ENCODE measurements at regions not wholly inside any gene's neighbourhood (a gene's known extent, or its start where the extent isn't known, plus 50 kb on each side); places are given as distances from the start of the nearest gene placed in this dataset.
A peak's percentile ranks its signal among the peaks of the same experiment; 100 is the strongest.
"Not testable (repeated sequence)": the region's sequence is repeated elsewhere in the genome, so short reads cannot be mapped to it uniquely, and the experiment has no call there.

DNA sequence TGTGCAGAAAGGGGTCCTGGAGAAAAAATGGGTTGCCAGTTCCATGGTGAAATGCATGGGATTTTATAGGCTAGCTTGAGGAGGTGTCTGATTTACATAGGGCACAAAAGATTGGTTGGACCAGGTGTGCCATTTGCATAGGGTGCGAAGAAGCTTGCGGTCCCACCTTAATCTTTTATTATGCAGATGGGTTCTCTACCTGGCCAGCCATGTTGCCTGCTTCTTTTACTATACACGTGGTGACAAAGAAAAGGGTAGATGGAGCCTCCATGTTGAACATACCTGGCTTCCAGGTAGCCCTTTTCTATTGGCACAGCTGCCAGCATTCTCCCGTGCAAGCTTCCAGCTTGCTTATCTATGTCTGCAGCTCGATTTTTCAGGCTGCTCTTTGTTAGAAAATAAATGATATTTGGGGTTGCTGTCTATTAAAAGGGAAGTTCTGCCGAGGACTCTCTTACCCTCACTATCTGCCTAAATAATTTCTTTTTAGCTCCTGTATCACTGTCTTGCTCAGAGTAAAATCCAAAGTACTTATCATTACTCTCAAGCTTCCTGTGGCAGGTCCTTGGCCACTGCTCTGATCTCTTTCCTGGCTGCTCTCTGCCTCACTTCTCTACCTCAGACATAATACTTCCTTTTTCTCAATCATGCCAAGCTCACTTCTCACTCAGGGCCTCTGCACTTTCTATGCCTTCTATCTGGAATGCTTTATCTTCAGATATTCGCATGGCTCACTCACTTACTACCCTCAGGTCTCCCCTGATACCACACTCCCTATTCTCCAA is 216.0 kb upstream of the DAAM1 start:
- FAIRE-seq (no peak), DNase-seq (ENCODE audit: insufficient read length, low spot score) (no peak)

DNA sequence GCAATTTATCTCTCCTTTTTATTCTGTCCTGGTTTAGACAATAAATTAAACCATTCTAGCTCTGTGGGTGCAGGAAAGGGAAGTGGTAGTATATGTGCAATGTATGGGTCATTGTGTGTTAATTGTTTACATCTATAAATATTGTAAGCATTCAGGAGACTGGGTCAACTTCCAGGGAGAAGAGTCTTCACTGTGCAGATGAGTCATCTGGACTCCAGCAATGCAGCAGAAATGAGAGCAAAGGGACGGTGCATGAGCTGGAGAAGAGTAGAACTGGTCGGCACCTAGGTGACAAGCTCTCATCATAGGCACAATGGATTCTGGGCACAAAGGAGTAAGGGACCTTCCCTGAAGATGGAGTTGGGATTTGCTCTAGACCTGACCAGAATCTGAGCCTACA is 211.1 kb upstream of the DAAM1 start:
- FAIRE-seq (no peak), DNase-seq (ENCODE audit: insufficient read length, low spot score) (no peak)

DNA sequence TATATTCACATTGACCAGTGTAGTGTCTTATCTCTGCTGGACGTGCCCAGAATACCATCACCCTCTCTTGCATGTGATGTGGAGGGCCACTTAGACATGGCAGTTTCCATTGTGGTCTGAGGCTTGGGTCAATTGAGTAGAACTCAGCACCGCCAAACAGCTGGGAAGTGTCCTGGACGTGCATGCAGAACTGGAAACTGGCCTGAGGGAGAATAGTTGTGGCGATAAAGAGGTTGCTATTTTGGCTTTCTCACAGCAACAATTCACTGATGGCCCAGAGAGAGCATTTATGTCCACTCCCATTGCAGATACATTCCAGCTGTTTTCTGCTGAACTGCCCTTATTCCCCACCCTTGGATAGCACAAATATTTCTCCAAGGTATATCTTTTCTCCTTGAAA is 210.1 kb upstream of the DAAM1 start:
- no peak for FAIRE-seq
- no peak for DNase-seq (ENCODE audit: insufficient read length, low spot score)

DNA sequence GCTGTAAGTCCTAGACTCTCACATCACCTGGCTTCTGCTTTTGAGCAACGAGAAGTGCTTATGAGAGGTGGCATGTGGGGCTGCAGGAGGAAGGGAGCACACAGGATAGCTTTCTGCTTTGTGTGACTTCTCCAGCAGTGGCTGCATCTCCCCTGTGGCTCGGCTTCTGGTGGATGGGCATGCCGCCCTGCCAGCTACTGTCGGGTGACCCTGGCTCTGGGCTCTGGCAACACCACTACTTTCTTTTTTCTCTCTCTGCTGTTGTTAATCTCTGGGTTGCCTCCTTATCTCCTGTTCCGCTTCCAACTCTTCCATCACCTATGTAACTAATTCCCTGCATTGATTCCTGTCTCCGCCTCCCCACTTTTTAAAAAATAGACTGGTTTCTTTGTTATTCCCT is 209.1 kb upstream of the DAAM1 start:
- FAIRE-seq (no peak), DNase-seq (ENCODE audit: insufficient read length, low spot score) (no peak)

DNA sequence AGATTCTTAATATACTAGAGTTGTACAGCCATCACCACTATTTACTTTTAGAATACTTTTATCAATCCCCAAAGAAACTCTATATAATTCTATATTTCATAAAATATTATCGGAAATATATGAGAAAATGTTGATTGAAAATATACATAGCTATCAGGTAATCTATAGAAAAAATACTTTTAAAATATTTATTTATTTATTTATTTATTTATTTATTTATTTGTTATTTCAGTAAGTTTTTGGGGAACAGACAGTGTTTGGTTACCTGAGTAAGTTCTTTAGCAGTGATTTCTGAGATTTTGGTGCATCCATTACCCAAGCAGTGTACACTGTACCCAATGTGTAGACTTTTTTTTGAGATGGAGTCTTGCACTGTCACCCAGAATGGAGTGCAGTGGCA is 206.6 kb upstream of the DAAM1 start:
- DNase-seq (ENCODE audit: insufficient read length, low spot score): no peak
- FAIRE-seq: no peak

DNA sequence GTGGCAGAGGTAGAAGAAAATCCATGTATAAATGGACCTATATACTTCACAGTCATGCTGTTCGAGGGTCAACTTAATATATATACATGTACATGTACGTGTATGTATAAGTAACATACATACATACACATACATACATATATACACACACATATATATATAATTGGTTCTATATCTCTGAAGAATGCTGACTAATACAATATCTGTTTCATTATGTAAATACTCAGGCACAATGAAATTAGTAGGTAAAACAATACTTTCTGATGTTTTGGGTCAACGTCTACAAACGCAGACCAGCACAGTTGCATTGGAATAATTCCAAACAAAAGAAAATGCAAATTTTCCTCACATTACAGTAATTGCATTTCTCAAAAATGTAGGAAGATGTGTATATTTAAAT is 202.7 kb upstream of the DAAM1 start:
- DNase-seq (ENCODE audit: insufficient read length, low spot score): no peak
- FAIRE-seq: no peak

DNA sequence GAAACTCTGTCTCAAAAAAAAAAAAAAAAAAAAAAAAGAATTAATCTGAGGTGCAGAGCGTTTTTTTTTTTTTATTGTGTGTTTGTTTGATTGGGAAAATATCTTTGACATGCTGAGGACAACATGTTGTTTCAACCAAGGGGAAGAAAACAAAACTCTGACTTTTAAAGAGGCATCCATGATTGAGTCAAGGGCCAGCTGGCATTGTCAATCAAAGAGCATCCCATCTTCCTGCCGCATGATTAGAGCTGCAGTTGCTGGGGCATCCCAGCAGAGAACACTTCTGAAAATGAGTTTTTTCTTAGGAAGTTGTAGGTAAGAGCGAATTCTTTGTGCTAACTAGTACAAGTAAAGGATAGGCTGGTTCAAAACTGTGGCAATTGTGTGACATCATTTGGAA is 200.9 kb upstream of the DAAM1 start:
- DNase-seq (ENCODE audit: insufficient read length, low spot score) (no peak), FAIRE-seq (no peak)

DNA sequence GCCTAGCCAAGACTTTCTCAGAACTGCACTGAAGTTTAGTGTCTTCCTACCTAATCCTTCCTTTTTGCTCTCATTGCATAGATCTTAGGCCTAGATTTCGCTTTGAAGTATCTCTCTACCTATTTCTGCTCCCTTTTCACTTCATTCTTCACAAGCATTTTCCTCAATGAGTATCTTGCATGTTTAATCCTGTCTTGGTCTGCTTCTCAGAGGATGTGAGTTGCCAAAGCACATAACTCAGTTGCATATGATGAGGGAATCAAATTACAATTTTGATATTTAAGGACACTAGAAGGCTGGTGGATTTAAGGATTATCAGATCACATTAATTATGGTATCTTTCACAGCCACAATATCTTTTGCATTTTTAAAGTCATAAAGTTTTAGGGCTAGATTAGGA is 195.5 kb upstream of the DAAM1 start:
- DNase-seq (ENCODE audit: insufficient read length, low spot score): no peak
- no peak for FAIRE-seq

DNA sequence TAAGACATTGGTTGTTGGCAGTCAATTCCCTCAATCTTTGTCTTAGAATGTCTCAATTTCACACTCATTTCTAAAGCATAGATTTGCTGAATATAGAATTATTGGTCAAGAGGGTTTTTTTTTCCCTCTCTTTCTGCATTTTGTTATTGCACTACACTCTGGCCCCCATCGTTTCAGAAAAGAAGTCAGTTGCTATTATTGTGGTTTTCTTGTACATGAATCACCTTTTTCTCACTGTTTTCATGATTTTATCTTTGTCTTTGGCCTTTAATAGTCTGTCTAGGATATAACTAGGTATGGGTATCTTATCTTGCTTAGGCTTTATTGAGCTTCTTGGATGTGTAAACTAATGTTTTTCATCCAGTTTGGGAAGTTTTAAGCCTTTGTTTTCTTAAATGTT is 194.3 kb upstream of the DAAM1 start:
- DNase-seq (ENCODE audit: insufficient read length, low spot score) (no peak), FAIRE-seq (no peak)

DNA sequence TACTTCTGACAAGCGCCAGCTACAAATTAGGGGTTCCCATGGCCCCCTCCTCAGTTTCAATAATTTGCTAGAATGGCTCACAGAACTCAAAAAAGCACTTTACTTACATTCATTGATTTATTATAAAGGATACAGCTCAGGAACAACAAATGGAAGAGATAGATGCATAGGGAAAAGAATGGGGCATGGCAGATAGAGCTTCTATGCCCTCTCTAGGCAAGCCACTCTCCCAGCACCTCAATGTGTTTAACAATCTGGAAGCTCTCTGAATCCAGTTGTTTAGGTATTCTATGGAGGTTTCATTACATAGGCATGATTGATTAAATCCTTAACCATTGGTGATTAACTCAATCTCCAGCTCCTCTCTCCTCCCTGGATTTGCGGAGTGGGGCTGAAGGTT is 184.5 kb upstream of the DAAM1 start:
- DNase-seq (ENCODE audit: insufficient read length, low spot score) (no peak), FAIRE-seq (no peak)

DNA sequence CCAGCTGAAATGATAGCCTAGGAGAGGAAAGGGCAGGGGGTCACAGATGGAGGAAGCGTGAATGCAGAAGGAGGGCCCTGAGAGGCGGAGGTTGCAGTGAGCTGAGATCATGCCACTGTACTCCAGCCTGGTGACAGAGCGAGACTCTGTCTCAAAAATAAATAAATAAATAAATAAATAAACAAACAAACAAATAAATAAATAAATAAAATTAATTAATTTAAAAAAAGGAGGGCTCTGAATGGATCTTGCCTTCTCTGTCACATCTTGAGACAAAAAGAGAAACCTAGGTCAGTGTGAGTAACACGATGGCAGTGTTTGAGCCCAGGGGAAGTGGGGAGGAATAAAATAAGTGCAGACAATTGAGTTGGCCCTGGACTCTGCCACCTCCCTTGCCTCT is 182.3 kb upstream of the DAAM1 start:
- not testable (repeated sequence) for FAIRE-seq; DNase-seq (ENCODE audit: insufficient read length, low spot score)

DNA sequence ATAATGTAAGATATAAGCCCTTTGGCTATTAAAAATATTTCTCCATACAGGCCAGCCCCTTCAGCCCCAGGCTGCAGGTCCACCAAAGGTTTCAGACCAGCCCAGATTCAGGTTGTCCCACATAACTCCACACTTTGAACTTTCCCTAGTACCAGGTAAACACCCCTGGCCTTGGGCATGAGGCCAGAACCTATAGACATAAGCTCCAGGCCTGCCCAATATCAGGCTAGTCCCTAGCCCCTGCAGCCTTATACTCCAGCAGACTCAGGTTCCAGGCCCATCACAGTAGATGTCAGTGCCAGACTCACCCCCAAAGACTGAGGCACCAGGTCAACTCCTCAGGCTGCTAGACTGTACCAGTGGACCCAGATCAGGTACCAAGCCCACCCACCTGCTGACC is 178.5 kb upstream of the DAAM1 start:
- FAIRE-seq: no peak

DNA sequence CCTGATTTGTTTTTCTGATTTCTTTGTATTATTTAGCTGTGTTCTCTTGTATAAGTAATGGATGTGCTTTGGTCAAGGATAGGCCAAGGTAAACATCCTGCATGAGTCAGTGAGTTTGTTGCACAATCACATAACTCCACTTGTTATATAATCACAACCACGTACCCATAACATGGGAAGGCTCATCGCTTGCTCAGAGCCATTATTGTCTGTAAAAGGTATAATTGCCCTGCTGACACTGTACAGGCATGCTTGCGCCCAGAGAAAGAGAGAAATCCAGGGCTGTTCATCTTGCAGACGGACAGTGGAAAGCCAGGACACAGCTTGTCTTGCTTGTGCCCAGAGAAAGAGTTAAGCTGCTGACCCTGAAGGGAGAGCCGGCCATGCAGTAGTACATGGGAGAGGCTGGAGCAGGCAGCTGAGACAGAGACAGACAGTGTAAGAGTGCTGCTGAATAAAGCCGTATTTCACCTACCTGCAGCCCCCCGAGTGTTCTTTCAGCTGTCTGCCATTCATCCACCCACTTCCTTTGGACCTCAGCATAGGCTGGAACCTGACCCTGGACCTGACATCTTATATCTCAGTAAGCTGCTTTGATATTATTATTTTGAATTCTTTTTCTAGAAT is 174.7 kb upstream of the DAAM1 start:
- no peak for DNase-seq (ENCODE audit: insufficient read length, low spot score)
- no peak for FAIRE-seq

More for the DNA sequence above, 178.5 kb upstream of the DAAM1 start:
- no peak for DNase-seq (ENCODE audit: insufficient read length, low spot score)

DNA sequence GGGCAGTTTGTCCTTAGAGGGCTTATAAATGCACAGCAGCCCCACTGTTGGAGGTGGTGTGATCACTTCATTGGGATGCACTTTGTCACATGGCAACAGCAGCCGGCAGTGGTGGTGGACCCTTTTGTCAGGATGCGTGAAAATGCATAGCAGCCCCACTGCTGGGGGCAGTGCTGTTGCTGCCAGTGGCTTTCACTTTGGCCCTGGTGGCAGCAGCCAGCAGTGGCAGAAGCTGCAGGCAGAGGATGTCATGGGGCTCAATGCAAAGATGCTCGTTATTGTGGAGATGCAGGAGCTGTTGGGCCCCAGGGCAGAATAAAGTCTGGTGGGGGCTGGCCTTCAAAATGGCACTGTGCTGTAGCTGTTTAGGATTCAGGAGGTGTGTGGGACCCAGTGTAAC is 173.0 kb upstream of the DAAM1 start:
- no peak for FAIRE-seq

DNA sequence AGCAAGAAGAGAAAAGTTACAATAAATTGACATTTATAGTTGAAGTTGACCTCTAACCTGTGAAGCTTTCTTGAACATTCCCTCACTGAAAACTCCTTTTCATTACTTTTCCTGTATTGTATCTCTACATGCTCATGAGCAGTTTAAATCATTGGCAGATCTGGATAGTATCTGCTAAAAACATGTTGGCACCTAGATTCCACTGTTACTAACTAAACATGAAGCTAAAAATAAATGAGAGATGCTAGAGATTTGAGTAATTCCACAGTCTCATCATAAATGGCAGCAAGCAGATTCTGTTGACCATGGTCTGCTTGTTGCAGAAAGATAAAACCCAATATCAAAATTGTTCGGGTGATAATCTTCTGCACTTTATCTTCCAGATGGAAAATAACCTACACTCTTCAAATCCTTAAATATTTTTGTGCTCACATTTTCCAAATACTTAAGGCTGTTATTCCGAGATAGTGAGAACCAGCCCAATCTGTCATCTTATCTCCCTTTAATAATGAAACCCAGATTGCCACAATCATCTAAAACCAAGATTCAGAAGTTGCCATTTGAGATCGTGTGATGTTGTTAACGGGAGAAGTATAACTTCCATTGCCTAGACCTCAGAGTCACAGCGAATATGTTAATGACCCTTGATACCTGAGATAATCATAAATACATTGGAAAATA is 171.0 kb upstream of the DAAM1 start:
- no peak for FAIRE-seq
- no peak for DNase-seq (ENCODE audit: insufficient read length, low spot score)

More for the DNA sequence above, 173.0 kb upstream of the DAAM1 start:
- DNase-seq (ENCODE audit: insufficient read length, low spot score): no peak

DNA sequence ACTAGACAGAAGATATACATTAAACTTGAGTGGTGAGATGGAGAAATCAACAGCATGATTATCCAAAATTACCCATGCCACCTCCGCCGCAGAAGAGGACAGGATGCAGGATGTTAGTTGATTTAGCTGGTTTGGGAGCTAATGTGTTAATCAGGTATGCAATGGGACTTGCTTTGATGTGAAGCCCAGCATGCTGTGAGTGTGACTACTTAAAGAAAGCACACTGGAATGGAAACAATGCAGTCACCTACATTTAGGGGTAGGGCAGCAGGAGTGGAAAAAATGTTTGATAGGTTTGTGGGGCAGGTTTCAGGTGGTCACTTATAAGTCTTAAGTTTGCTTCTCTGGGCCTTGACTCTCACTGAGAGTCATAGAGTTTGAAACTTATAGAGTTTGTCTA is 170.0 kb upstream of the DAAM1 start:
- DNase-seq (ENCODE audit: insufficient read length, low spot score) (no peak), FAIRE-seq (no peak)

DNA sequence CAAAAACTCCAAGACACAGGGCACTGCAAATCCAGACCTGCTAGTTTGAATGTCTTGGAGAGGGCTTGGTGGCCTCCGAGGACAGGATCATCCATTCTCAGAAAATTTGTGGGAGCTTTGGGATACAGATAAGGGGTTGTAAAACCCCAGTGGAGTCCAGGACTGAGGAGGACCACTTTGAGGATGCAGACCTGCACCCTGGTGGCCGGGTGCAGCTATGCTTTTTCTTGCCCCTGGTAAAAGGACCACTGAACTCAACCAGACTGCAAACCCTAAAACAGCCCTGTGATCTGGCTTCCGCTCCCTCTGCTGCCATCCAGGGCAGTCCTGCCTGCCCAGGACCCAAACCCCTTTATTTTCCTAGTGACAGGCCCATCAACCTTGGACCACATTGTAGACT is 169.5 kb upstream of the DAAM1 start:
- no peak for DNase-seq (ENCODE audit: insufficient read length, low spot score)
- FAIRE-seq: no peak

DNA sequence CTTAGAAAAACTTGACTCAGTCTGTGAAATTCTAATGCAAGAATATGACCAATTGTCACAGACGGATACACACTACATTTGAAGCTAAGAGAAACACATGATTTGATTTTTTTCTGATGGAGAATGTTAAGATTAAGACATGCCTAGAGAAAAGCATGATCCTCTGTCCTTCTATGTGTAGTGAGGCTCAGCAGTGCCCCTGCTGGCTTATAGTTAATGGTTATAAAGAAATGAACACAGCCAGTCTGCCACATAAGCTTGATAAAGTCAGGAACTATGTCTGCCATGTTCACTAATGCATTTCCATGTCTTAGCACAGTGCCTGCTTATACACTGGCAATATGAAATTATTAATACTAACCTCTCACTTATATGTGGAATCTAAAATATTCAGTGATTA is 168.1 kb upstream of the DAAM1 start:
- FAIRE-seq: peak; percentile 66
- DNase-seq (ENCODE audit: insufficient read length, low spot score): no peak

DNA sequence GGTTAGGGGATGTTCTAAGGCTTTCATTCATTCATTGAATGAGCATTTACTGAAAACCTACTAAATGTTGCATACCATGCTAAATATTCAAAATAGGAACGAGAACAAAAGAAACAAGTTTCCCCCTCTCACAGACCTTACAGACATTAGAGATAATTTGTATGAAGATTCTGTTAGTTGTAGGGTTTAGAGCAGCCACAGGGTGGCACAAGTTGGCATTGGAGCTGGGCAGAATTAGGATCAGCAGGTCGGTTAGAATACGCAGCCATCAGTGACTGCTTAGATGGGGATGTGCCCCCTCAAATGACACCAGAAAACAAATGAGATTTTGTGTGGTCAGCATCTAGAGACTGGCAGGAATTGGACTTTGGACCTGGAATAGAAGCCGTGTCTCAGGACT is 166.3 kb upstream of the DAAM1 start:
- DNase-seq (ENCODE audit: insufficient read length, low spot score) (no peak), FAIRE-seq (no peak)

DNA sequence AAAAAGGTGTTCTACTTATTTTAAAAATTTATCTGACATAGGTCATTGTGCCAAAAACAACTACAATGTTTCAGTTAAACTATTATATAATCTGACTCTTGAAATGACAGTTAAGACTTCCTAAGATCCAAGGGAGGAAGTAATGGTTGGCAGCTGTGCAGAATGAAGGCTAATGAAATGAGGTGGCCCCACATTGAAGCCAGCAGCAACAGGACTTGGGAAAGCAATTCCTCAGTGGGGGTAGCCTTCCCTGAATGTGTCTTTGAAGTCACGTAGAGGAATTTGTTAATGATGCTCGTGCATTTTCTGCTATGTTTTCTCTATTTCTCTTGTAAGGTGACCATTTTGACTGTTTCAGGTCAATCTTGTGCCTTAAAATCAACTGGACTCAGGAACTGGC is 162.4 kb upstream of the DAAM1 start:
- FAIRE-seq (no peak), DNase-seq (ENCODE audit: insufficient read length, low spot score) (no peak)

DNA sequence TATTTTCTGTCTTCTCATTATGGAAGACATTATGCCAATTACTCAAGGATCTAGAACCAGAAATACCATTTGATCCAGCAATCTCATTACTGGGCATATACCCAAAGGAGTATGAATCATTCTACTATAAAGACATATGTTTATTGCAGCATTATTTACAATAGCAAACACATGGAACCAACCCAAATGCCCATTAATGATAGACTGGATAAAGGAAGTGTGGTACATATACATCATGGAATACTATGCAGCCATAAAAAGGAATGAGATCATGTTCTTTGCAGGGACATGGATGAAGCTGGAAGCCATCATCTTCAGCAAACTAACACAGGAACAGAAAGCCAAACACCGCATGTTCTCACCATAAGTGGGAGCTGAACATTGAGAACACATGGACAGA is 161.8 kb upstream of the DAAM1 start:
- FAIRE-seq; DNase-seq (ENCODE audit: insufficient read length, low spot score): not testable (repeated sequence)
